Activated gamma-delta T cell (primary cell): ENCODE measurements at regions not wholly inside any gene's neighbourhood (a gene's known extent, or its start where the extent isn't known, plus 50 kb on each side); places are given as distances from the start of the nearest gene placed in this dataset.
"Not testable (repeated sequence)": the region's sequence is repeated elsewhere in the genome, so short reads cannot be mapped to it uniquely, and the experiment has no call there.

Source experiments
- DNase-seq: peaks from one replicate; lab custom pipeline; 2025; lab: John Stamatoyannopoulos, UW

DNA sequence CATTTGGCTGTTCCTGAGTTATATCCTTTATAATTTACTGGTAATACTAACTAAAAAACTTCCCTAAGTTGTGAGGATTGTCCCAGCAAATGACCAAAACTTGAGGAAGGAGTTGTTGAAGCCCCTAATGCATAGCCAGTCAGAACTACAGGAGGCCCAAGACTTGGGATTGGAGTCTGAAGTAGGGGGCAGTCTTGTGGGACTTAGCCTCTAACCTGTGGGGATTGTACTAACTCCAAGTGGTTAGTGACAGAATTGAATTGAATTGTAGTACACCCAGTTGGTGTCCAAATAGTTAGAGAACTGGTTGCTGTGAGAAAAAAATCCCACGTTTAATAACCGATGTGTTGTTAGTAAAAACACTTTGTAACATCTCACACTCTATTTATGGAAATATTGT, 1506.3 kb downstream of the ADGRL3 start:
- DNase-seq = no peak

DNA sequence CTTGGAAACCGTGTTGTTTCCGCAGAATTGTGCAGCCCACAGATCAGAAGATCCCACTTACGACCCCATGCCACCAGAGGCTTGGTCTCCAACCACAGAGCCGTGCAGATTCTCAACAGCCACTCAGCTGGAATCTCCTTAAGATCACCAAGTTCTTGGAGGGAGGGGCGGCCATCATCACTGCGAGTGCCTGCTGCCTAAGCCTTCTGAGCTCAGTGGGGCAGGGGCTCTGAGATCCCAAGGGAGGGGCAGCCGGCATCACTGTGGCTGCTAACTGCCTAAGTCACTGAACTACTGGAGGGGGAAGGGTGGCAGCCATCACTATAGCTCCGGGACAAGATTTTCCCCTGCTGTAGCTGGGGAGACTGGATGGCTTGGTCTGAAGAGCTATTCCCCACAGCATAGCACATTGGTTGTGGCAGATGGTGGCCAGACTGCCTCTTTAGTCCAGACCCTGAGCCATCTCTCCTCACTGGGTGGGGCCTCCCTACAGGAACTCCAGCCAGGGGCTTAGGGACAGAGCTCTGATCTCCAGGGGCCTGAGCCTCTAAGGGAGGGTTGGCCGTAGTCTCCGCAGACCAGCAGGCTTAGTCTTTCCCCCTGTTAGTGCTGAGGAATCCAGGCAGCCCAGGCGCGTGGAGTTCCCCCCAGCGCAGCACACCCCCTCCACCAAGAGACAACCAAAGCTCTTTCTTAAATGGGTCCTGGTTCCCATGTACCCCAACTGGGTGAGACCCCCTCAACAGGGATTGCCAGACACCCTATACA, 1483.9 kb downstream of the ADGRL3 start:
- no peak for DNase-seq

DNA sequence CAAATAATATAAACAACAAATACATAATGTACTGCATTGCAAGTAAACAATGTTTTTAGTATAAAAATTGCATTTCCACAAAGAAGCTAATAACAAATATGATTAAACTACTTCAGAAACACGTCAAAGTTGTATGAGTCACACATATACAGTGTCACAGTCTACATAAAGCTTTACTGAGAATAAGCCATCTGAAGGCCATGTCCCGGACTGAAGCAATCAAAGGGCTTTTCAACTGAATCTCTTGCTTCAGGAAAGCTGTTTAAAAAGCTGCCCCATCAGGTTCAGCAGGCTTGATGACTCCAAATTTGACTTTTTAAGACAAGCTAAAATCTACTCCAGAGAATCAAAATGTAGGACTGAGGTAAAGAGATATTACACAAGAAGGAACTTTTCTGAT, 1476.8 kb downstream of the ADGRL3 start:
- DNase-seq = no peak

DNA sequence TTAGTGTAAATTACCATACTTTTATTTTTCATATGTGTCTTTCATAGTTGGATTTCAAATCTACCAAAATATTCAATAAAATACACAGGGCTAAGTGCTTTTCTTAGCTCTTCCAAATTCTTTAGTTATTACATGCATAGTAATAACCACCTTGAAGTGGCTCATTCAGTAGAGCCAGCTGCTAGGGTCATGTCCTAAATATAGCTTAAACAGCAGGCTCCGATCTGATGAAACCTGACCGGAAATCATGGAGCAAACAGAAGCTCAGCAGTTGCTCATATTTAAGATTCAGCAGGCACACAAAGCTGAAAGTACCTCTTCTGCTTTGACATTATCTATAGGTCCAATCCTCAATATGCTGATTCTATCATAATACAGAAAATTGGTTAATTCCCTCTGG, 1470.4 kb downstream of the ADGRL3 start:
- DNase-seq = no peak

DNA sequence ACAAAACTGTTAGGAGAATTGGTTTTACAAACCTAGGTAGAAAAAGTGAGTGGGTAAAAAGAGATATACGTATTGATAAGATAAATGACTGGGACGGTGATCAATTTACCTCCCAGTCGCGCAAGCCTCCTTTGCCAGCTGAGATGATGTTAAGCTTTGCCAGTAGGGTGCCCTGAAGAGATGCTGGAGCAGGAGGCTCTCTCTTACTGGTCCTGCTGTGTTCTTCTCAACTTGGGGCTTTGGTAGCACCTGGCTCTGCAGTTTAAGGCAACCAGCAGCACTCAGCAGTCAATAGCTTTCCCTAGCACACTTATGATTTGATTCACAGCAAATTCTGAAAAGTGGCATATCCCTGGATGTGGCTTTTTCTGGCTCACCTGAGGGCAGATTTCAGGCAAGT, 1461.7 kb downstream of the ADGRL3 start:
- DNase-seq = no peak

DNA sequence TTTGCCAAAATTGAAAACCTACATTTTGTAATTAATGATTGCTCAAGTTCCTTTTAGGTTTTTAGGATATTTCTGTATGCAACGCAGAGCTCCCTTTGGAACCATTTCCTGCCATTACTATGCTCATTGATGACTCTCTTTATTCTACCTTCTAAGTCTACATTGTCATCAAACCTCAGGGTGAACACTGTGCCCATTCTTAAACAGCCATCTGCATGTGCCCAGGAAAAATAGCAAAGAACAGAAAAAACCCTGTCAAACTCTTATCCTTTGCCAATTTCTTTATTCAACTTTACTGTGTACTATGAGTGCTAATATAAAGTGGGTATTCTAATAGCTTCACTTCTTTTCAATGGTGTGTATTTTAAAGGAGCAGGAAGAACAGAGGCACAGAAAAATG, 1455.9 kb downstream of the ADGRL3 start:
- DNase-seq = no peak

DNA sequence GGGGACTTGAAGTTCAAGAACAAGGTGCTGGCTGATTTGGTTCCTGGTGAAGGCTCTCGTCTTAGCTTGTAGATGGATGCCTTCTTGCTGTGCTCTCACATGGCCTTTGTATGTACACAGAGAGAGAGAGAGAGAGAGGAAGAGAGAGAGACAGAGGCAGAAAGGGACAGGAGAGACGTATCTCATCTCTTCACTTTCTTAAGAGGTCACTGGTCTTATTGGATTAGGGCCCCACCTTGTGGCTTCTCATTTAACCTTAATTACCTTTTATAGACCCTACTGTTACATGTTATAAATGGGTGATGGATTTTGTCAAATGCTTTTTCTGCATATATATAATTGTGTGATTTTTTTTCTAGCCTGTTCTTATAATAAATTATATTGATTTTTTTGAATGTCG, 1444.2 kb downstream of the ADGRL3 start:
- DNase-seq = no peak

DNA sequence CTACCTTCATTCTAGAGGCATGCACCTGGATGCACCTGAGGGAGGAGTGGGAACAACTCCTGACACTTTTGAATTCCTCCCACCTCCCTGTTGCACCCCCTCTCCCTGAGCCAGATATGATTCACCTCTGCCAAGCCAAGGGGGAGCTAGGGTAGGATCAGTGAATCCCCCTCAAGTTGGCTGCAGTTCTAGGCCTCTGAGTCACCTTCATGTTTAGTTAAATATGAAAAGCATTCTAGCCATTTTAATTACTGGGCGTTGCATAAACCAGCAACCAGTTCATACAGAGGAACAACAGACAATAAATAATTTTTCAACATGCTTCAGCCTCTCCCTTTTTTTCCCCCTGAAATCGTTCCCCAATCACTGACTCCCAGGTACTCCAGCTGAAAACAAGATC, 1440.2 kb downstream of the ADGRL3 start:
- DNase-seq = no peak

DNA sequence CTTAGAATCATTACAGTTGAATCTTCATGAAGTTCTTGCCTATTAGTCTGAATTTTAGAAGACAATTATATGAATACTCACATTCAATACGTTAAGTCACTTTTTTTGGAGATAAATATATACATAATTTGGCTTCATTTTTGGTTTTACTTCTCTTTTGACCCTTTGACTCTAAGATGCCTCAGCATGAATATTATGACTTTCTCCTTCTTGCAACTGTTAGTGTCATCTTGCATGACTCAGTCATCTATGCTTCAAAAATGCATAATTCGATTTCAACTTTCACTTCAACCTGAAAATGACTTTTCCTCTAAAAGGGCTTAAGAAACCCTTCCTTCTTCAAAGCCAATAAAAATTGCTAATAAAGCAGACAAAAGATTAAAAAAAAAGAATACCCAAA, 1427.5 kb downstream of the ADGRL3 start:
- DNase-seq = no peak

DNA sequence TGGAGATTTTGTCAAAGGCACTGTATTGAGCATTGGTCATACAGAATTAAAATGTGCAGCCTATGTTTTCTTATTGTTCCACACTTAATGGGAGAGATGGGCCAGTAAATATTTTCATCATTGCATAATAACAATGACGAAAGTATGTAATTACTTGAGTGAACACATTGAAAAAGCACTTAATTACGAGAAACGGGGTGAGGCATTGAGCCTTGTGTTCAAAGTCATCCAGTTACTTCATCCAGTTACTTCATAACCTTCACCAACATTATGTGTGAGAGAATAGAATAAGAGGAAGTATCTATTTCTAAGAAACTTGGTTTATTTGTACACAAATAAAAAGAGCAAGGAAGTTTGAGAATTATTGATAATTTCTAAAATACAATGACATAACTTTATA, 1427.0 kb downstream of the ADGRL3 start:
- no peak for DNase-seq

DNA sequence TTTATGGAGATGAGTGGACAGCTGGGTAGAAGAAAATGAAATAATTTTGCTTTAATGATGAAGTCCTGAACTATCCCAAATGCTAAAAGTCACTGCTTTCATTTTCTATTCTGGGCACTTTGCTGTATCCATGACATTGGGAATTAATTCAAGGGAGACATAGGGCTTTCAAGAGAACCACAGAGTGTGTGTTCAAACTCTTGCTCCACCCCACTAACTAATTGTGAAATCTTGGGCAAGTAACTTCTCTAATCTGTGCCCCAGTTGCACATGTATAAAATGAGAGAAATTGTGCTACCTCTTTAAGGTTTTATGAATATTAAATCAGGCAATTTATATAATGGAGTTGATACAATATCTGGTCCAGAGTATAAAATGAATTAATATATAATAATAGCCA, 1422.0 kb downstream of the ADGRL3 start:
- no peak for DNase-seq

DNA sequence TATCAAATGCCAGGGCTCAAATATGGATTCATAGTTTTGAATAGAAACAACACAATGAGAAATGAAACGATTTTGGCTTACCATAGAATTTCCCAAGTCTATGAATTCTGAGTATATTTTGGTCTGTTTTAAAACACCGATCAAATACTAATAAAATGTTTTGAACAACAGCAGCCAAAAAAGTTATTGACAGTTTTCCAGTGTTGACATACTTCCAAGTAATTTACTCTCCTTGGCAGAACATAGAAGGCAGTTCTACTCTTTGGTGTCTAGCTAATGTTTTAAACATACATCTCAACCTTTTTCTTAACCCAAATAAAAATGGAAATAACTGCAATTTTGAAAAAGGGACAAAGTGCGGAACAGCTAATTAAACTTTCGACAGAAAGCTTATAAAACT, 1419.8 kb downstream of the ADGRL3 start:
- DNase-seq = no peak

DNA sequence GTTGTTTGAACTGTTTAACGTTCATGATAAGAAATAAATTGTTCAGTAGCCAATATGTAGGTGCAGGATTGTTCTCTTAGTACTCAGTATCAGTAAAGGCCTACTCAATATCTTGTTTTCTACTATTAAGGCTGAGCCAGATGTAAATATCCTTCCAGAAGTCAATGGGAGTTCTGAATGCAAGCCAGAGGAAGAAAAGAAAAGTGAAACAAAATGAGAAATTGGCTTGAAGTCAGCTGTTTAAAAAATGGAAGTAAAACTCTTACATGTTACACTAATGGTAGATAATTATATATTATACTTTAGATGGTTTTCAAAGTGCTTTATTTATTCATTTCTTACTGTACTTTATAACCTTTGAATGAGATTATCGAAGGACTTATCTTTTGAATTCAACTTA, 1417.9 kb downstream of the ADGRL3 start:
- no peak for DNase-seq

DNA sequence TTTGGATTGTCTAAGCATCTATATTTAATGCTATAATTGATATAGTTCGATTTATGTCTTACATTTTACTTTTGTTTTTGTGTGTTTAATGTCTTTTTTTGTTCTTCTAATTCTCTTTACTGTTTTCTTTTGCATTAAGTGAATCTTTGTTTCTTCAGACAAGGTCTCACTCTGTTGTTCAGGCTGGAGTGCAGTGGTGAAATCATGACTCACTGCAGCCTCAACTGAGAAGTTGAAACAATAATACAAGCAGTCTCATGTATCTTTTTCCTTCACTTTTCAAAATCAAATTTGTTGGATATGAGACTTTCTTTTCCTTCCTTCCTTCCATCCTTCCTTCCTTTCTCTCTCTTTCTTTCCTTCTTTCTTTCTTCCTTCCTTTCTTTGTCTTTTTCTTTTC, 1401.6 kb downstream of the ADGRL3 start:
- DNase-seq = no peak

DNA sequence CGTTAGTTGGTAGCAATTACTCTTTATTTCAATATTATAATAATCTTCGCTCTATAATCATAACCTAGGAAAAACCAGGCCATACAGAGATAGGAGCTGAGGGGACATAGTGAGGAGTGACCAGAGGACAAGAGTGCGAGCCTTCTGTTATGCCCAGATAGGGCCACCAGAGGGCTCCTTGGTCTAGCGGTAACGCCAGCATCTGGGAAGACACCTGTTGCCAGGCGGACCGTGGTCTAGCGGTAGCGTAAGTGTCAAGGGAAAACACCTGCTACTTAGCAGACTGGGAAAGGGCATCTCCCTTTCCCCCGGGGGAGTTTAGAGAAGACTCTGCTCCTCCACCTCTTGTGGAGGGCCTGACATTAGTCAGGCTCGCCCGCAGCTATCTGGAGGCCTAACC, 1395.1 kb downstream of the ADGRL3 start:
- not testable (repeated sequence) for DNase-seq

DNA sequence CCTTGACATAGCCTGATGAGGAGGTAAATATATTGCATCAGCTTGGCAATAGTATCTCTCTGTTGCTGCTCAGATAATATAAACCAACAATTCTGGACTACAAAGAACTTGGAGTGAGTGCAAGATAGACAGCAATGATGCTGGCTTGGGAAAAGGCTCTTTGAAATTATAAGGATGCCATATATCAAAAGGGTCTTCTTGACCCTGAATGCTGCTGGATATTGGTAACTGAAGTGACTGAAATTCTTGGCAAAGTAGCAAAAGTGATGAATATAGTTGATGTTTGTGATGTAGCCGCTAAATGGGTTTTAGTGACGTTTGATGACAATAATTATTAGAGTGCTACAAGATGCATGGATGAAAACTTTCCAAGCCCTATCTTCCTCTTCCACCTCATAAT, 1391.6 kb downstream of the ADGRL3 start:
- no peak for DNase-seq

DNA sequence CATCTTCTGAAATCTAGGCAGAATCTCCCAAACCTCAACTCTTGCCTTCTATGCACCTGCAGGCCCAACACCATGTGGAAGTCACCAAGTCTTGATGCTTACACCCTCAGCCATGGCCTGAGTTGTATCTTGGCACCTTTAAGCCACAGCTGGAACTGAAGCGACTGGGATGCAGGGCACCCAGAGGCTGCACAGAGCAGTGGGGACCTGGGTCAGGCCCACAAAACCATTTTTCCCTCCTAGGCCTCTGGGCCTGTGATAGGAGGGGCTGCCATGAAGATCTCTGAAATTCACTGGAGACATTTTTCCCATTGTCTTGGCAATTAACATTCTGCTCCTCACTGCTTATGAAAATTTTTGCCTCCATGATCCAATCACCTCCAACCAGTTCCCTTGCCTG, 1388.5 kb downstream of the ADGRL3 start:
- no peak for DNase-seq

DNA sequence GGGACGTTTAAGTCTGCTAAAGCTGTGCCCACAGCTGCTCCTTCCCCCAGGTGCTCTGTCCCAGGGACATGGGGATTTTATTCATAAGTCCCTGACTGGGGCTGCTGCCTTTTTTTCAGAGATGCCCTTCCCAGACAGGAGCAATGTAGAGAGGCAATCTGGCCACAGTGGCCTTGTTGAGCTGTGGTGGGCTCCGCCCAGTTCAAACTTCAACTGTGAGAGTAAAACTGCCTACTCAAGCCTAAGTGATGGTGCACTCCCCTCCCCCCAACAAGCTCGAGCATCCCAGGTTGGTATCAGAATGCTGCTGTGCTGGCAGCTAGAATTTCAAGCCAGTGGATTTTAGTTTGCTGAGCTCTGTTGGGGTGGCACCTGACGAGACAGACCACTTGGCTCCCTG, 1371.4 kb downstream of the ADGRL3 start:
- DNase-seq = no peak

DNA sequence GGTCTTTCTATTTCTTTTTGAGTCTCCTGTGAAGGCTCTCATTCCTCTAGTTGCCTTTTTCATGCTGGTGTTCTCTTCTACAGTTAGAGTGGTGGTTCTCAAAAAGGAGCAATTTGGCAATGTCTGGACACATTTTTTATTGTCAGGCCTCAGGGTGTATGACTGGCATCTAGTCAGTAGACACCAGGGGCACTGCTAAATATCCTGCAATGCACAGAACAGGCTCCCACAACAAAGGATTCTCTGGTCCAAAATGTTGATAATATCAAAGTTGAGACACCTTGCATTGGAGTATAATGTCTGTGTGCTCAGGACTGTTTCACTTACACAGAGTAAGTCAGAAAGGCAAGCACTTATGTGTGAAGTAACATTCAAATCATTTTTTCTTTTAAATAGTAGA, 1360.7 kb downstream of the ADGRL3 start:
- no peak for DNase-seq

DNA sequence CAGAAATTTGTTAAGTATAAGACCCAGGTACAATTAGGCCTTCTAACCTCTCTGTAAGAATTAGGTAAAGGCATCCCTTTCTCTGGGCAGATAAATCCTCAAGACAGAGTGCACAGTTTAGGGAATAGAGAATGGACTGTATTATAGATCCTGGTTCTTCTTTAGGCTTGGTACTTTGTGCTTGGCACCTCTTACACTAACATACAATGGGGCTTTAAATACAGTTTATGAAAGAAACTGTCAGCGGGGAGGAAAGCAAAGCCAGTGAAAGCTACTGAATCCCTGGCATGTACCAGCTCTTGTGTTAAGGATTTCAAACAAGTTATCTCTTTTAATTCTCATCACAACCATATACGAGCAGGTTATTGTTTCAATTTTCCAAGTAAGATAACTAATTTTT, 1350.0 kb downstream of the ADGRL3 start:
- no peak for DNase-seq

DNA sequence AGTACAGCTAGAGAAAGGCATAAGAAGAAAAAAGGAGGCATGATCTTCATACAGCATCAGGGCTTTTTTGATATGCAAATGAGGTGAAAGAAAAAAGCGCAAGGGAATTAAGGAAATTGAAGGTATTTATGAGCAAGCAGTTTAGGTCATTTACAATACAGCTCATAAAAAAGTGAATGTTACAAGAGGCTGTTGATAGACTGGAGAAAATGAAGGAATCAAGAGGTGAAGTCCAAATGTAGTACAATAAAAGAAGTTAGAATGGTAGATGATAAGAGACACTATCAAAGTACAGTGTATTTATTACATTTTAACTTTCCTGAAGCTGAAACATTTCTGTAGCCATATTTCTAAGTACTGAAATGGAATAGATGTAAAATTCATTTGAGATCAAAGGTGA, 1349.5 kb downstream of the ADGRL3 start:
- DNase-seq = no peak

DNA sequence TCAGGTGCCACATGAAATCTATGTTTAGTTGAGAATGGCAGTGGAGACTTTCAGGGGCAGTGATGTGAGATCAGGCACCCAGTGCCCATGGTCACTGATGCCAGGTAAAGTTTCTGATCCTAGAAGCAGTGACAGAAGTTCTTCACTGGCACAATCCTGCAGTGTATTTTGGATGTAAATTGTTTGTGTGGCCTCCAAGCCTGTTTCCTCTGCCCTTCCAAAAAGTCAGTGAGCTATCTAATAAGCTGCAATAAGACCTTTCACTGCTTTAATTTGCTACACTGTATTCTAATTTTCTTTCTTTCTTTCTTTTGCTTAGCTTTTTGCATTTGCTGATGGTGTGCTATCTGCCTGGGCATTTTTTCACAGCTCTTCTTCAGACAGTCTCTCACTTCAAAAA, 1348.6 kb downstream of the ADGRL3 start:
- no peak for DNase-seq

DNA sequence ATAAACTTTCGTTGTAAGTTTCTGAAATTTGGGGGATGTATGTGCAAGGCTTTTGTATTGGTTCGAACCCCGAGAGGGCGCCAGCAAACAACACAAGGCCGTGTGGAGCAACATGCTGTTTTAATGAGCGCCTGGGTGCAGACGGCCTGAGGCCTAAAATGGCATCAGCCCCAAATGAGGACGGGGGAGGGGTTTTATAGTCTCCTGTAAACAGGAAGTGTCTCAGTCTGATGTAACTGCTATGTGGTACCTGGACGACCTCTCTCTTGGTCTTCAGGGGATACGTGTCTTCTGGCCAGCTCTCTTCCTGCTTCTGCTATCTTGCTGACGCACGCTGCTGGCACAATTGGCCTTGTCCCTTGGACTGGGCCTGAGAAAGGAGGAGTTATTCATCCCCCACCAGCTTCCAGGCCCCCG, 1348.0 kb downstream of the ADGRL3 start:
- no peak for DNase-seq

DNA sequence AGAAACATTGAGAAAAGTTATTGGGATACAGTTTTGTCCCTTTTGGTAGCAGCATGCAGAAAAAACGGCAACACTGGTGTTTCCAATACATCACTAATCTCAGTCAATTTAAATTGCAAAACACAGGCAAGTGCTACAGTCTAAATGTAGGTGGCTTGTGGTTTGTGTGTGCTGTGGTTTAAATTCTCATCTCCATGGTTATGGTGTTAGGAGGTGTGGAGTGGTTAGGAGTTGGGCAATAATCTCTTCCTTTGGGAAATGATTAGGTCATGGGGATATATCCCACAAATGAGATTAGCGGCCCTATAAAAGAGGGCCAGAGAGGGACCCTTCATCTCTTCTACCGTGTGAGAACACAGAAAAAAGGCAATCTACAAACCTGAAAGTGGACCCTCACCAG, 1344.3 kb downstream of the ADGRL3 start:
- no peak for DNase-seq
